HG03095 (cell line): ENCODE measurements at regions not wholly inside any gene's neighbourhood (a gene's known extent, or its start where the extent isn't known, plus 50 kb on each side); places are given as distances from the start of the nearest gene placed in this dataset.

Experiments used
- ATAC-seq: cut with Tn5 transposase; IDR thresholded peaks from one replicate; pipeline ENCODE4 v1.9.1; 2021; ENCODE audit warnings: moderate library complexity; ENCODE audit not compliant: unreplicated experiment

DNA sequence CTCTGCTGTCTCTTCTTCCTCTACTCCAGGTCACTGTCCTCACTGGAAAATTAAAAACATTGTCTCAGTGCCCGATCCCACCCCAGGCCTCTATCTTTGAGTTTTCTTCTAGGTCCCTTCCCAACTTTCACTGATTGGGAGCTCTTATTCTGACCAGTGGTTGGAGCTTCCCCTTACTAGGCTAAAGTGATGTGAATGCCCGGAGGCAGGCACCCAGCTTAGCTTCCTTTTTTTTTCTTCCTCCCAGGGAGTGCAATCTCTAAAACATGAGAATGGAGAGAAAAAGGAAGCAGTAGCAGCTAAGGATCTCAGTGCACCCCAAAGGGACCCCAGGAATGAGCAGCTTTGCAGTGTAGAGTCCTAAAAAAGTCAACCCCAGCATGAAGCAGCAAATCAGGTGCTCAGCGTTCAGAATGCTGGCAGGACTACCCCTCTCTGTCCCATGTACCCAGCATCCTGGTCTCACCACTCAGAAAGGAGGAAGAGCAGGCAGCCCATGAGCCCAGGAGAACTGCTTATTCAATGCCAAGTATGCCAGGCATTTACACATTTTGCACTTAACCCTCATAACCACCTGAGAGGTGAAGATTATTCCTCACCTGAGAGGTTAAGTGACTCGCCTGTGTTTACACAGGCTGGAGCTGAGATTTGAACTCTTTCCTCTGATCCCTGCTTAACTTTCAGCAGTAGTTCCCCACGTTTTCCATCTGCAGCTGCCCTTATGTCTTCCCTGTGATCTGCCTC, 146.2 kb upstream of the PWP1 start:
- no peak for ATAC-seq

DNA sequence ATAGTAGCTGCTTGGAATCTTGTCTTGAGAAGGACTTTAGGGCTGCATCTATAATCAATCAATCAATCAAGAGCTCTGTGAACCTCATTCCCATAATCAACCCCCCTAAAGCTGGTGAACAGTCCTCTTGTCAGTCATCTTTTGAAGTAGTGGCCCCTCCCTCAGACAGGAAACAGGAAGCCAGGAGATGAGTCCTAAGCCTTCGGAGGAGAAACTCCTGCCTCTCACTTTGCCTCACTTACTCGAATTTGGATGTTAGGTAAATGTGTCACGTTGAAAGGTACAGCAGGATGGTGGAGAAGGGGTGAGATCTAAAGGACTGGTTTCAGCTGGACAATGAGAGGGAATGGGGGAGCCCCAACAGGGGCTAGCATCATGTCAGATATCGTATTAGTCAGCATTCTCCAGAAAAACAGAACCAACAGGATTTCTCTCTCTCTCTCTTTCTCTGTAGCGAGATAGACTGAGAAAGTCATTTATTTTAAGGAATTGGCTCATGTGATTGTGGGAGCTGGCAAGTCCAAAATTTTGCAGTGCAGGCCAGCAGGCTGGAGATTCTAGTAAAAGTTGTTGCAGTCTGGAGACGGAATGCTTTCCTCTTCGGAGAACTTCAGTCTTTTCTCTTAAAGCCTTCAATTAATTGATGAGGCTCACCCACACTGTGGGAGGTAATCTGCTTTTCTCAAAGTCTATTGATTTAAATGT, 144.4 kb upstream of the PWP1 start:
- ATAC-seq = no peak

DNA sequence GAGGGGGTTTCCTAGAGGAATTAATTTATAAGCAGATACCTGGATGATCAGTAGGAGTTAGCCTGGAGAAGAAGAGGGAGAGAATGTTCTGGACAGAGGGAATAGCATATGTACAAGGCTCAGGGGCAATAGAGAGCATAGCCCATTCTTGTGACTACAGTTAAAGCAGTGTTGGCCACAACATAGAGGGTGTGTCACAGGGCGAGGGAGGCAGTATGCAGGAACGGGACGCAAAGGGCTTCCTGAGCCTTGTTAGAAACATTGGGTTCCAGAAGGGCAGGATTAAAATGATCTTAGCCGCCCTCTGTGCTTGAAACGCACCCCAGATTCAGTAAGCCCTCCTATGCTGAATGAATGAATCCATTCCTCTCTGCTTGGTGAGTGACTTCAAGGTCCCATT, 142.2 kb upstream of the PWP1 start:
- no peak for ATAC-seq

DNA sequence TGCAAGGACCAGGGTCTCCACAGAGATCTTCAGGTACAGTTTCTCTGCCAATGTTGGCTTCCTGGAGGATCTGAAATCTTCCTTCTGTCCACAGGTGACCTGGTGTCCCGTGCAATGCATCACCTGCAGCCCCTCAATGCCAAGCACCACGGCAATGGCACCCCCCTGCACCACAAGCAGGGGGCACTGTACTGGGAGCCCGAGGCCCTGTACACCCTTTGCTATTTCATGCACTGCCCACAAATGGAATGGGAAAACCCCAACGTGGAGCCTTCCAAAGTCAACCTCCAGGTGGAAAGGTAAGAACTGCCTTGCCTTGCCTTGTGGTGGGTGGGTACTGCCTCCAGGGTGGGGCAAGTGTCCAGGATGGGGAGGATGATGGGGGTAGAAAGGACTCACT, 141.8 kb upstream of the PWP1 start:
- ATAC-seq = no peak

DNA sequence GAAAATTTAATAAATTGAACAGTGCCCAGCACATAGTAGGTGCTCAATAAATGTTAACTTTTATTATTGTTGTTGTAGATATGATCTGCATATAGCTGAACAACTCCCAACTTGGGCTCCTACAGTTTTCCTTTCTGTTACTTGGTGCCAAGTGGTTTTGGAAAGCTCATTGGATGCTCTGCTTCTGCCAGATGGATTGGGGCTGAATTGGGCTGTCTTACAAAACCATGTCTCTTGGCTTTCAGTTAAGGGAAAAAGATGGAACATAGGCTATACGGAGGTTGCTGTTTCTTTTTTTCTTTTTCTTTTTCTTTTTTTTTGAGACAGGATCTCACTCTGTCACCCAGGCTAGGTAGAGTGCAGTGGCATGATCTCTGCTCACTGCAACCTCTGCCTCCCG, 140.7 kb upstream of the PWP1 start:
- ATAC-seq = no peak

DNA sequence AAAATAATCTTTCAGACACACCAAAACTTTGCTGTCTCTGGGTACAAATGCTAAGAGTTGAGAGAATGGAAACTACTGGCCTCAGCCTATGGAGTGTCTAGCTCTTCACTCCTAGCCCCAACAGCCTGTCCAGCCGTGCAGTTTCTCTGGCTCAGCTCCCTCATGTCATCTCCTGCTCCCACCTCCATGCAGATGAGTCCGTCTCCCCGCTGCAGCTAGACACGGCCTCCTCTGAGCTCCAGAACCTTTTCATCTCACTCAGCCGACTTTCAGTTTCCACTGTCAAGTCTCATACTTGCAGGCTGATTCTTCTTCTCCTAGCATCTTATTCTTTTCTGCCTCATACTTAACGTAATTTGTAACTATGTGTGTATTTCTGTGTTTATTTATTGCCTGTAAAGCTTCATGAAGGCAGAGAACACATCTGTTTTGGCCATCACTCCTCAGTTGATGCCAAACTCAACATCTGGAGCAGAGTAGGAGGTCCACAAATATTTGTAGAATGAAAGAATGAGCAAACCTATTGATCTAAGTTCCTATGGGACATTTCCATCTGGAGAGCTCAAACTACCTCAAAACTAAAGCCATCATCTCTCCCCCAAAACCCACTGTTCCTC, 139.8 kb upstream of the PWP1 start:
- no peak for ATAC-seq

DNA sequence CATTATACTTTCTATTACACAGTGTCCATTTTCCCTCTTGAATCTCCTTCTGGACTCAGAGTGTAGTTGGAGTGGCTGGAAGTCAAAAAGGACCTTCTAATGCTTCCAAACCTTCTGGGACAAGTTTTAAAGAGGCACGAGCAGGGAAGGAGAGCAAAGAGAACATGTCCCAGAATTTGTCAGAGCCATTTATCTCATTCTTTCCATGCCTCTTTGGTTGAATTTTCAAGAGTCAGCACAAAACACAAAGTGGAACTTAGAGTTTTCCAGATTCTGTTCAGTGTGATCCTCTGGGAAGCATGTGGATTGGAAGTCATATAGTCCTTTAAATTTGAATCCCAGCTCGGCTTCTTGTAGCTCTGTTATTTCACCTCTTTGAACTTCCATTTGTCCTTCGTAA, 138.2 kb upstream of the PWP1 start:
- no peak for ATAC-seq

DNA sequence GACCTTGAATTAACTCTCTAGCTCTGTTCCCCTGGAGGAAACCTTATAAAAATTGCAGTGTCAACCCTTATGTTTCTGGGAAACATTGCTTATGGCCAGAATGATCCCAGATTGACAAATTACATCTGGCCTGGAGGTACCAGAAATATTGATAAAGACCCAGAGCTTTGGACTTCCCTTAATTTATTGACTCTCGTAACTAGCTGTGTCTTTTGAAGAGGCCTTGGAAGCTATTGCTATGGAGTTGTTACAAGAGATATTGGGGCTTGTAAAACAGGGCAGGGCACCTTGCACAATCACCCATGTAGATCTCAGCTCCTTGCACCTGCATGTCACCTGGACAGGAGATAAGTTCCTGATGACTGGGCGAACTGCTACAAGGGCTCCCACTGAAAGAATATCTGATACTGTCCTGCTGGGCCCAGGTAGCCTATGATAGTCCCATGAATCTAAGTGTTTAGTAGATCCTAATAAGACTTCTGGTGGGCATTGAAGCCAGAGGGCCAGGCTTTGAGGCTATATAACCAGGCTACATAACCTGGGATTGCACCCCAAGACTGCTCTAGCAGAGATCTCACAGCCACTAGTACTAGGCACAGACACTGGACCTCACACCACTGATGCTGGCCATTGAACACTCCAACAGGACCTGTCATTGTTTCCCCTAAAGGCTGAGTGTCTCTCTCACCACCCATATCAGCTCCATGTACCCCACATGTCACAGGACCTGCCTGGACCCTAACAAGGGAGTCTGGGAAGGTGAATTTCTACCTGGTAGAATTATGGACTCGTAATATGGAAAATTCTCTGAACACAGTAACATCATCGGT, 135.7 kb upstream of the PWP1 start:
- no peak for ATAC-seq

DNA sequence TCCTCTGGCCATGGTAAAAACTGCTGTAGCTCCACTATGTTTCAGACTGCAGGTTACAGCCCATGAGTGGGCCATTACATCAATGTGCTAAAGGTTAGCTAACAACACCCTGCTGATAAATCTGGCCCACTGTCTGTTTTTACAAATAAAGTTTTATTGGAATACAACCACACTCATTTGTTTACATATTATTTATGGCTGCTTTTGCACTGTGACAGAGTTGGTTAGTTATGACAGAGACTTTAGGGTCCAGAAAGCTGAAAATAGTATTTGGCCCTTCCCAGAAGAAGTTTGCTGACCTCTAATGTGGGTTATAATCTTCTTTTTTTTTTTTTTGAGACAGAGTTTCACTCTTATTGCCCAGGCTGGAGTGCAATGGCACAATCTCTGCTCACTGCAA, 134.2 kb upstream of the PWP1 start:
- no peak for ATAC-seq

DNA sequence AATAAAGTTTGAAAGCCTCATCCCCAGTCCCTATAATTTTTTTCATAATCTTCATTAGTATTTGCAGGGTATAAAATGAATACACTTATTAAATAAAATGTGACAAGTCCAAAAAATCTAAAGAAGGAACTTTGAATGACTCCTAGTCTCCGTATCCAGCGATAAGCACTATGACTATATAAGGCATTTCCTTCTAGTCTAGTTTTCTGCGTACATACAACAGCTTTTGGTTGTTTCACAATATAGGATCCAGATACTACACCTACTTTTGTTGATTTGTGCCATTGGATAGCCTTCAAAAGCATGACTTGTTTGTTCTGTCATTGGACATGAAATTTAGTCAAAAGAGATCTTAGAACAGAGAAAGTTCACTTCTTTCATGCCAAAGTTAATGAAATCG, 133.3 kb upstream of the PWP1 start:
- no peak for ATAC-seq

DNA sequence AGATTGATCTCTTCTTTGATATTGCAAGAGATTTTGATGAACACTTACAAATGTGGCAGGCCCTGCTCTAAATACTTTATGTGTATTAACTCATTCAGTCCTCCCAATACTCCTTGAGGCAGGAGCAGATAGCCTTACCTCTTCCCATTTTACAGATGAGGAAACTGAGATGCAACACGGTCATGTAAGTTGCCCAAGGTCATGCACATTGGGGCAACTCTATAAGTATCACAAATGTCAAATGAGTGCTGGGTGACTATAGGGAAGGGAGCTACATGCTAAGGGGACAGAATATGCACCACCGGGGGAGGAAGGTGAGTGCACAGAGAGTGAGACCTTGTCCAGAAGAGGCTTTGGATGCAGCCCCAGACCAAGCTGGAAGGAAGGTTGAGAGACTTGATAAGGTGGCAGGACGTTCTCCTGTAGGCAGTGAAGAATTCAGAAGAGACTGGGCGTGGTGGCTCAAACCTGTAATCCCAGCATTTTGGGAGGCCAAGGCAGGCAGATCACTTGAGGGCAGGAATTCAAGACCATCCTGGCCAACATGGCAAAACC, 132.3 kb upstream of the PWP1 start:
- no peak for ATAC-seq

DNA sequence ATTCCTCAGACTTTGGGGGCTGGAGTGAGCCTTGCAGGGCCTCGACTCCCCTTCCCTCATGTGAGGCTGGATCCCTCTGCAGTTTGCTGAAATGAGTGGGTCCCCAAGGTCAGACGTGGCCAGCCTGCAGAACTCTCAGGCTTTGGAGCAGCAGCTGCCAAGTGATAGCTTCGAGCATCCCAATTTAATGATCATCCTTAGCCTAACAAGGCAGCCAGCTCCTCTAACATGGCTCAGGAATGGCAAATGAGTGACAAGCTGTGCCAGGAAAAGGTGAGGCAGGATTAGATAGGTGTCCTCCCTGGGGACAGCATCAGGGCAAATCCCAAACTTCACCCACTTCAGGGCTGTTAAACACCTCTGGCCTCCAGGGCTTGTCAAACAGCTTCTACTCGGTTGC, 130.7 kb upstream of the PWP1 start:
- no peak for ATAC-seq

DNA sequence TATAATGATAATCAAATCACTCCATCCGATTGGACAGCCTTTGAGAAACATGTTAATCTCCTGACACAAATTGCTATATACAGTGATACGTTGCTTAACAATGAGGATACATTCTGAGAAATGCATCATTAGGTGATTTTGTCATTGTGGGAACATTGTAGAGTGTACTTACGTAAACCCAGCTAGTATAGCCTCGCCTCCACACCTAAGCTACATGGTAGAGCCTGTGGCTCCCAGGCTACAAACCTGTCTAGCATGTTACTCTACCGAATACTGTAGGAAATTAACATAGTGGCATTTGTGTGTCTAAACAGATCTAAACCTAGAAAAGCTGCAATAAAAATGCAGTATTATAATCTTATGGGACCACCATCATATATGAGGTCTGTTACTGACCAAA, 128.6 kb upstream of the PWP1 start:
- no peak for ATAC-seq

DNA sequence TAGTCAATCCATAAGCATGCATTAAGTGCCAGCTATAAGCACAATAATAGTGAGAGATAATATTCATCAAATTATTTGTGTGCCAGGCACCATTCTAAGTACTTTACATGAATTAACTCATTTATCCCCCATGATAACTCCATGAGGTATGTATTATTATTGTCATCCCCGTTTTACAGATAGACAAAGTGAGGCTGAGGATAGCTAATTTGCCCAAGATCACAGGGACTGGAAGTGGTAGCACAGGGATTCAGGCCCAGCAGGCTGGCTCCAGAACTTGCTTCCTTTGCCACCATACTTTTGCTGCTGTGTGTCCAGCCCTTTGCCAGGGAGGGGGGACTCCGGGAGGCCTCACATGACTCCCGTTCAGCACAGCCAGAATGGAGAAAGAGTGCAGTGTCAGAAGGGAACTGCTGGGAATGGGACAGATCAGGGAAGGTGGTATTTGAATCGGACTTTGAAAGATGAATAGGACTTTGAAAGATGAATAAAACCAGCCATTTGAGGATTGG, 128.0 kb upstream of the PWP1 start:
- ATAC-seq = no peak

DNA sequence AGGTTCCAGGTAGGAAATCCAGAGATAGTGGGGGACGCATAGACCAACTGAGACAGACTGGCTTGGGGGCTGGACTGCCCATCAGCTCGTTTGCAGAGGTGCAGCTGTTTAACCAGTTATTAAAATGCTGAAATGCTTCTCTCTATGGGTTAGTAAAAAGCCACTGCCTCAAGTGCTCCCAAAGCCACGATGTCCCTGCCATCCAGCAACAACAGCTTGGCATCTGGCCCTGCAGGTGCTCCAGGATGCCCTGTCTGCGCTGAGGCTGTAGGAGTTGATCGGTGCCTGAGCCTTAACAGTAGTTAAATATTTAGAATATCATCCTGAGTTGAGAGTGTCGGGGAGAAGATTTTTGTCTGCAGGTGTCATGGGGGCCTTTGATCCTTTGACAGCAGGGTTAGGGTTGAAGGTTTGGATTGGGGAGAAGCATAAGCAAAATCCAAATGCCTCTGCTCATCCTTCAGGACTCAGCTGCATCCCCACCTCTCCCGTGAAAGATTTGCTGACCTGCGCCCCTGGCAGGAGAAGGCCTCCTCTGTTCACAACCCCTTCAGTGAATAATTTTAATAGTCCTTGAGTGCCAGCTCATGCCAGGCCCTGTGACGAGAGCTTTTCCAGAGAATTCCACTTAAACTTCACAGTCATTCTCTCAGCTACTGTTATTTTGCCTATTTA, 127.3 kb upstream of the PWP1 start:
- no peak for ATAC-seq

DNA sequence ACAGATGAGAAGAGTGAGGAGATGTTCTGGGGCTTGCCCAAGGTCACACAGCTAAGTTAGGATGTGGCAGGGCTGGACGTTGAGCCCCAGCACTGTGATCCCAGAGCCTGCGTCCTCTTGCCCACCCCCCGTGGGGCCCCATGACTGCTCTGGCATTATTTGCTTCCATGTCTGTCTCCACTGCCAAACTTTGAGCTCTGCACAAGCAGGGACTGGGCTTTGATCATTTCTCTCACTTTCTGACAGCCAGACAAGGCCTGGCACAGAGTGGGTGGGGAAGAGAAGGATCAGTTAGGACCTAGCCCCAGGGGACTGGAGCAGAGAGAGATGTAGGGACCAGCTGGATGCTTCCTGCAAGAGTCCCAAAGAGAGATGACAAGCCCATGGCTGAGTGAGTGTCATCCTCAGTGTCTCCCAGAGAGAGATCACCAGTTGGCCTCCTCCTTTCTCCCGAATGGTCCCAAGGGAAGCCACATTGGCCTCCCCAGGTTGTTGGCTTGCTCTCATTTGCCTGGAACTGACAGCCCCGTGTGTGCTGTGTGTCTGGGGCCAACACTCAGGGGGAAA, 126.7 kb upstream of the PWP1 start:
- ATAC-seq = no peak

DNA sequence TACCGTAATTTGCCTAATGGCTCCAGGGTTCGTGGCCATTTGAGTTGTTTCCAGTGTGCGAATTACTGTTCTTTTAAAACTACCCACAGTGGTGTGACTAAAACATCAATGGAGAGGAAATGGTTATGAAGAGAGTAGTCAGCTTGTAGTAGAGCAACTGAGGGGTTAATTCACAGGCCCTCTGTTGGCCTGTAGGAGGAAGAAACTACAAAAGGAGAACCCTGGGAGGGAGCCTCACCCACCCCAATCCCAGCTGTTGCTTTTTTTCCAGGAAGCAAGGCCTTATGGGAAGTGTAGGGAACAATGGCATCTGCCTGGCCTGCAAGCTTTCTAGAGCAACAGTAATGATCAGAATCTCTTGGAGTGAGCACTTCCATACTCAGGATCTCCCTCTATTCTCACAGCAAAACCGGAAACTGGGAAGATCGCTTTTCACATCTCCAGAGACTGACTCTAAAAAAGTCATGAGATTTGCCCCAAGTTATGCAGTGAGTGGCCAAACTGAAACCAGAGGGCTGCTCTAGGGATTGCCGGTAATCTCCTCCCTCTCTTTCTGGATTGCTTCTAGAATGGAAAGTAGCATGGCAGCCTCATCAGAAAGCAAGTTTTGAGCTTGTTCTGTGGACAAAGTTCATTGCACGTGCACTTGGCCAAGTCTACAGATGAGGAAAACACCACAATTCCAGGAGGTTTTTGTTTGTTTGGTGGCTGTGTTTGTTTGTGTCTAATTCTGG, 125.3 kb upstream of the PWP1 start:
- ATAC-seq = no peak

DNA sequence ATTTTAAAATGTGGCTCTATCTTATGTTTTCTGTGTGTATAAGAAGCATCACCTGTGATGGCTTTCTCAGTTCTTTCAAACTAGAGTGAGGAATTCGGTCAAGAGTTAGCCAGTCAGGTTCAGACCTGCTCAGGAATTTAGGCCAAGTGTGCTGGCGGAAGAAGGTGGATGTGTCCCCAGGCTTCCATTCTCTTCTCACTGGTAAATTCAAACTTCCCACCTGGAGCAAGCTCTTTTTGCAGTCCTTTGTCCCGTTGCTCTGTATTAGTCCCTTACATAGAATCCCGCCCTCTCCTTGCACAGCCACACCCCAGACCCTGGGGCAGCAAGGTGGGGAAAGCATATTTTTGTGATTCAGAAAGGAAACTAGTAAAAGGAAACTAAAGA, 124.7 kb upstream of the PWP1 start:
- ATAC-seq = no peak

DNA sequence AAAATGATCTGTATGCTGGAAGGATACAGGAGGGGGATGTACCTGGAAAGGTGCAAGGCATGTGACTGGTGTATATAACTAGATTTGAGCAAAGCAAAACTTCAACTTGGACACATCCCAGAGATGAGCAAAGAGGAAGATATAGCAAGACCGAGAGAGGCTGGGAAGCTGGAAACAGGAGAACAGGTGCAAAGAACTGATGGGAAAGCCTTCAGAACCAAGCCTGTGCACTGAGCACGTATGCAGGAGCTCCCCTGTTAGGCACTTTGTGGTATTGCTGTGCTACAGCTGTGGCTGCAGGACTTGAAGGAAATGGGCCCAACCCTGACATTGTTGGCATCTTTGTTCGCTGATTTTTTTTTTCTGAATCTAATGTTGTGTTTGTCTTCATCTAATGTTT, 120.7 kb upstream of the PWP1 start:
- ATAC-seq = no peak
